Neural progenitor cell (in vitro differentiated cells): ENCODE measurements at regions not wholly inside any gene's neighbourhood (a gene's known extent, or its start where the extent isn't known, plus 50 kb on each side); places are given as distances from the start of the nearest gene placed in this dataset.

Experiments used
- DNase-seq: peaks from one replicate; pipeline ENCODE4 v3.0.0-alpha.2; 2016; ENCODE audit warnings: low spot score
- H2AFZ ChIP-seq: fragments of 200-600 bp; sonication (generic); replicated peaks from 2 replicates; pipeline ENCODE4 v1.6.1; 2016; ENCODE audit warnings: antibody characterized with exemption
- H3F3A ChIP-seq: fragments of 200-600 bp; sonication (generic); 2 replicates; pipeline ENCODE4 v1.6.1; 2016; ENCODE audit warnings: antibody characterized with exemption, low read depth
- H3K27ac ChIP-seq: fragments of 200-600 bp; sonication (generic); 2 replicates; pipeline ENCODE4 v1.5.1; 2016; ENCODE audit warnings: mild to moderate bottlenecking
- H3K27me3 ChIP-seq: fragments of 200-600 bp; sonication (generic); 2 replicates; pipeline ENCODE4 v1.6.1; 2016; ENCODE audit warnings: mild to moderate bottlenecking, moderate library complexity
- H3K36me3 ChIP-seq: fragments of 200-600 bp; sonication (generic); 2 replicates; pipeline ENCODE4 v1.5.1; 2016
- H3K4me1 ChIP-seq: fragments of 200-600 bp; sonication (generic); 2 replicates; pipeline ENCODE4 v1.6.1; 2016; ENCODE audit warnings: mixed run types
- H3K4me2 ChIP-seq: fragments of 200-600 bp; sonication (generic); 2 replicates; pipeline ENCODE4 v1.6.1; 2016
- H3K4me3 ChIP-seq: fragments of 200-600 bp; sonication (generic); 2 replicates; pipeline ENCODE4 v1.5.1; 2016
- H3K79me2 ChIP-seq: fragments of 200-600 bp; sonication (generic); 2 replicates; pipeline ENCODE4 v1.6.1; 2016; ENCODE audit warnings: low read depth
- H3K9ac ChIP-seq: fragments of 200-600 bp; sonication (generic); 2 replicates; pipeline ENCODE4 v1.6.1; 2016
- H3K9me3 ChIP-seq: fragments of 200-600 bp; sonication (generic); 2 replicates; pipeline ENCODE4 v1.5.1; 2016; ENCODE audit warnings: low read depth
- H4K20me1 ChIP-seq: fragments of 200-600 bp; sonication (generic); 2 replicates; pipeline ENCODE4 v1.6.1; 2016; ENCODE audit warnings: low read depth
- H3K27ac Mint-ChIP-seq: 3 replicates; pipeline ENCODE4 v1.8.0; 2021; ENCODE audit warnings: mixed read lengths
- H3K27me3 Mint-ChIP-seq: 2 replicates; pipeline ENCODE4 v1.8.0; 2022; ENCODE audit warnings: low read depth, mild to moderate bottlenecking, inconsistent platforms, moderate library complexity, mixed read lengths; ENCODE audit not compliant: insufficient read depth
- H3K36me3 Mint-ChIP-seq: 3 replicates; pipeline ENCODE4 v1.8.0; 2021; ENCODE audit warnings: mixed read lengths
- H3K4me1 Mint-ChIP-seq: 3 replicates; pipeline ENCODE4 v1.8.0; 2021; ENCODE audit warnings: mixed read lengths
- H3K4me3 Mint-ChIP-seq: 3 replicates; pipeline ENCODE4 v1.8.0; 2021; ENCODE audit warnings: mild to moderate bottlenecking, moderate library complexity, mixed read lengths
- H3K9me3 Mint-ChIP-seq: 3 replicates; pipeline ENCODE4 v1.8.0; 2020; ENCODE audit warnings: mixed read lengths
- EZH2 ChIP-seq: fragments of 200-600 bp; sonication (generic); IDR thresholded peaks from 2 replicates; pipeline ENCODE4 v1.6.1; 2017; ENCODE audit warnings: antibody characterized with exemption, mild to moderate bottlenecking, moderate library complexity
- EZH2phosphoT487 ChIP-seq: fragments of 200-600 bp; sonication (generic); IDR thresholded peaks from 2 replicates; pipeline ENCODE4 v1.6.1; 2017; ENCODE audit warnings: antibody characterized with exemption
- TF ChIP-seq, protein P1 (sequence below): fragments of 200-600 bp; sonication (generic); IDR thresholded peaks from 2 replicates; pipeline ENCODE4 v1.5.1; 2017; ENCODE audit warnings: antibody characterized with exemption, mild to moderate bottlenecking

DNA sequence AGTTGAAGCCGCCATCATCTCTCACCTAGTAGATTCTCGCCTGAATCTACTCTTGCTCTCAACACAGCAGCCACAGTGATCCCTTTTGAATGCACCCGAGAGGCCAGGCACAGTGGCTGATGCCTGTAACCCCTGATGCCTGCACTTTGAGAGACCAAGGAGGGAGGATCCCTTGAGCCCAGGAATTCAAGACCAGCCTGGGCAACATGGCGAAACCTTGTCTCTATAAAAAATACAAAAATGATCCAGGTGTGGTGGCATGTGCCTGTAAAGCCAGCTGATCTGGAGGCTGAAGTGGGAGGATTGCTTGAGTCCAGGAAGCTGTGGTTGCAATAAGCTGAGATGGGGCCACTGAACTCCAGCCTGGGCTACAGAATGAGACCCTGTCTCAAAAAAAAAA is 60.3 kb upstream of the EML4 start:
- H3K27ac ChIP-seq, result no peak overlapping the region
- peaks cover 10% of the 10 kb centered on the region for H3K4me1 Mint-ChIP-seq
- no peaks in the 10 kb centered on the region for H3K36me3 Mint-ChIP-seq
- no peak for TF ChIP-seq EZH2
- TF ChIP-seq EZH2phosphoT487, result no peak
- TF ChIP-seq, protein P1, sequence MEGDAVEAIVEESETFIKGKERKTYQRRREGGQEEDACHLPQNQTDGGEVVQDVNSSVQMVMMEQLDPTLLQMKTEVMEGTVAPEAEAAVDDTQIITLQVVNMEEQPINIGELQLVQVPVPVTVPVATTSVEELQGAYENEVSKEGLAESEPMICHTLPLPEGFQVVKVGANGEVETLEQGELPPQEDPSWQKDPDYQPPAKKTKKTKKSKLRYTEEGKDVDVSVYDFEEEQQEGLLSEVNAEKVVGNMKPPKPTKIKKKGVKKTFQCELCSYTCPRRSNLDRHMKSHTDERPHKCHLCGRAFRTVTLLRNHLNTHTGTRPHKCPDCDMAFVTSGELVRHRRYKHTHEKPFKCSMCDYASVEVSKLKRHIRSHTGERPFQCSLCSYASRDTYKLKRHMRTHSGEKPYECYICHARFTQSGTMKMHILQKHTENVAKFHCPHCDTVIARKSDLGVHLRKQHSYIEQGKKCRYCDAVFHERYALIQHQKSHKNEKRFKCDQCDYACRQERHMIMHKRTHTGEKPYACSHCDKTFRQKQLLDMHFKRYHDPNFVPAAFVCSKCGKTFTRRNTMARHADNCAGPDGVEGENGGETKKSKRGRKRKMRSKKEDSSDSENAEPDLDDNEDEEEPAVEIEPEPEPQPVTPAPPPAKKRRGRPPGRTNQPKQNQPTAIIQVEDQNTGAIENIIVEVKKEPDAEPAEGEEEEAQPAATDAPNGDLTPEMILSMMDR, result no peak
- no peaks in the 10 kb centered on the region for H3K79me2 ChIP-seq
- no peaks in the 10 kb centered on the region for H3K9me3 Mint-ChIP-seq
- H4K20me1 ChIP-seq, result no peaks in the 10 kb centered on the region
- peaks cover 11% of the 10 kb centered on the region for H3K4me1 ChIP-seq
- no peak for DNase-seq
- H2AFZ ChIP-seq, result no peak overlapping the region
- H3K4me3 Mint-ChIP-seq, result no peak overlapping the region
- H3K27me3 ChIP-seq, result no peaks in the 10 kb centered on the region
- H3F3A ChIP-seq, result no peaks in the 10 kb centered on the region
- H3K27me3 Mint-ChIP-seq, result no peaks in the 10 kb centered on the region
- H3K4me3 ChIP-seq, result no peak overlapping the region
- H3K9ac ChIP-seq, result no peak overlapping the region
- no peaks in the 10 kb centered on the region for H3K9me3 ChIP-seq
- H3K4me2 ChIP-seq, result no peak overlapping the region
- H3K36me3 ChIP-seq, result no peaks in the 10 kb centered on the region
- no peak overlapping the region for H3K27ac Mint-ChIP-seq

DNA sequence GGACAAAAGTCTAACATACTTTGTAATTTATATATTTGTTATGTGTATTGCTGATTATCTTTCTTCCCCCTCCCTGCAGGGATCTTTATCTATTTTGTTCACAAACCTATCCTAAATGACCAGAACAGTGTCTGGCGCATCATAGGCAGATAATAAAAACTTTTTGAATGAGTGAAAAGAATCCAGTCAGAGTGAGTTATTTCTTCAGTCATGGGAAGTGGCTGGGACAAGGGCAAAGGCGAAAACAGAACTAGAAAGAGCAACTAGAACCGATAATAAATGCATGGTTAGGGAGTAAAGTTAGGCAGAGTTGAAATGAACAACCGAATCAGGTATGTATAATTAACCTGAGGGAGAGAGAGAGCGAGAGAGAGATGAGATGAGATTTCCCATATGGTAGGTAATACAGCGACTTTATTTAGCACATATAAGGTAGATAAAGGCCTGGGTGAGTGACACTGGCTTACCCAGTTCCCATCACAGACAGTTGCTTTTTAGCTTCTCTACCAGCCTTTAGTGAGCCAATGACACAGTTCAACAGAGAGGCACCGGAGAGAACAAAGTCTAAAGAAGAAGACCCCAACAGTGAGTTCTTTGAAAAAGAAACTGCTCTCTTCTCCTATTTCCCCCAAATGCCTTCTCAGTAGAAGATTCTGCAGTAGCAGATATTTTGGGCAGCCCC is 59.1 kb upstream of the EML4 start:
- H3K27me3 Mint-ChIP-seq, result no peaks in the 10 kb centered on the region
- no peak overlapping the region for H3K4me3 ChIP-seq
- H3K27me3 ChIP-seq, result no peaks in the 10 kb centered on the region
- no peak overlapping the region for H3K9ac ChIP-seq
- H3K9me3 Mint-ChIP-seq, result no peaks in the 10 kb centered on the region
- H3K4me1 ChIP-seq, result peaks cover 11% of the 10 kb centered on the region
- H3K9me3 ChIP-seq, result no peaks in the 10 kb centered on the region
- no peaks in the 10 kb centered on the region for H3K36me3 ChIP-seq
- H2AFZ ChIP-seq, result peak overlapping the region; percentile 94
- H3K4me2 ChIP-seq, result no peak overlapping the region
- no peaks in the 10 kb centered on the region for H3K79me2 ChIP-seq
- H3K4me3 Mint-ChIP-seq, result no peak overlapping the region
- H3K27ac Mint-ChIP-seq, result no peak overlapping the region
- no peaks in the 10 kb centered on the region for H3K36me3 Mint-ChIP-seq
- DNase-seq, result no peak
- H3K27ac ChIP-seq, result no peak overlapping the region
- no peaks in the 10 kb centered on the region for H3F3A ChIP-seq
- TF ChIP-seq, protein P1, result no peak
- TF ChIP-seq EZH2phosphoT487 (no peak), EZH2 (no peak)
- peaks cover 4% of the 10 kb centered on the region for H3K4me1 Mint-ChIP-seq
- H4K20me1 ChIP-seq, result no peaks in the 10 kb centered on the region

DNA sequence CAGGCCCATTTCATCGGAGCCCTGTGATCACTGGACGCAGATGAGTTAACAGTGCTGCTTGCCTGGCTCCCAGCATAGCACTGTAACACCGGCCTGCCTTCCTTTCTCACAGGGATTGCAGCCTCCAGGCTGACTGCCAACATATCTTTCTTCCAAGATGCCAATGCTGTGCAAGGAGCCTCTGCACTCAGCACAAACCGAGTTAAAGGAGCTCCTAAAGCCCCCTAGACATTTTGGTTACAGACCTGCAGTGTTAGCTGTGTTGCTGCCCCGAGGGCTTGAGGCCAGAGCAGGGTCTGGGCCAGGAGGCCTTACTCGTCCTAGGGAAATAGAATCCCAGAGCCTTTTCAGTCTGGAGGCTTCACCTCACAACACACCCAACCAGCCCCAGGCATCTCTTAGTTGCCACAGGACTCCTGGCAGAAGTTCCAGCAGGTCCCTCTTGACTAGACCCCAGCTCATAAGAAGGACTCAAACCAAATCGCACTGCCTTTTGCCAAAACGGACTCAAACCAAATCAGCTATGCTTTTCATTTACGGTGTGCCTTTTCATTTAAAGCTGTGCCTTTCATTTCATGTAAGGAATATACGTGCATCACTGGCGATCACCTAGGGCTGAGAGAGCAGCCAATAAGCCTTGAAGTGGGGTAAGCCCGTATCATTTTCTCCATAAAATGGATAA is 58.4 kb upstream of the EML4 start:
- no peaks in the 10 kb centered on the region for H3K36me3 Mint-ChIP-seq
- Histone ChIP-seq H3K36me3 (no peaks in the 10 kb centered on the region), H3K9me3 (no peaks in the 10 kb centered on the region), H4K20me1 (no peaks in the 10 kb centered on the region), H3K4me1 (peaks cover 6% of the 10 kb centered on the region), H3F3A (no peaks in the 10 kb centered on the region), H3K9ac (no peak overlapping the region), H3K4me3 (no peak overlapping the region), H3K27ac (no peak overlapping the region), H3K4me2 (peak overlapping the region; percentile 28), H3K79me2 (no peaks in the 10 kb centered on the region), H2AFZ (peak overlapping the region; percentile 94), H3K27me3 (no peaks in the 10 kb centered on the region)
- no peak for DNase-seq
- TF ChIP-seq EZH2phosphoT487, result no peak
- TF ChIP-seq, protein P1, result no peak
- no peak for TF ChIP-seq EZH2
- no peaks in the 10 kb centered on the region for H3K9me3 Mint-ChIP-seq
- H3K27me3 Mint-ChIP-seq, result no peaks in the 10 kb centered on the region
- no peak overlapping the region for H3K4me3 Mint-ChIP-seq
- peaks cover 3% of the 10 kb centered on the region for H3K4me1 Mint-ChIP-seq
- H3K27ac Mint-ChIP-seq, result no peak overlapping the region
